BJ (cell line): ENCODE measurements at regions not wholly inside any gene's neighbourhood (a gene's known extent, or its start where the extent isn't known, plus 50 kb on each side); places are given as distances from the start of the nearest gene placed in this dataset.

Experiments
- CTCF ChIA-PET: fragments of 350-600 bp; formaldehyde crosslinking; extraction: SDS; loops from one replicate; lab custom pipeline; 2021; ENCODE audit warnings: antibody characterized with exemption, inconsistent platforms; lab: Yijun Ruan, JAX
- POLR2A ChIA-PET: fragments of 300-600 bp; sonication (Branson Sonifier 250); formaldehyde crosslinking; extraction: SDS; loops from one replicate; lab custom pipeline; 2021; ENCODE audit warnings: antibody characterized with exemption; lab: Charles Lee
- DNase-seq: peaks from one replicate; pipeline ENCODE4 v3.0.0-alpha.2; 2011; ENCODE audit warnings: low read depth
- H3K27me3 ChIP-seq: 2 replicates; pipeline ENCODE4 v1.6.0; 2011; ENCODE audit warnings: low read length; ENCODE audit not compliant: control insufficient read depth, insufficient read depth
- H3K36me3 ChIP-seq: 2 replicates; pipeline ENCODE4 v1.5.1; 2011; ENCODE audit warnings: low read length; ENCODE audit not compliant: control insufficient read depth, insufficient read depth
- H3K4me3 ChIP-seq: 2 replicates; pipeline ENCODE4 v1.5.1; 2011; ENCODE audit warnings: low read depth, mild to moderate bottlenecking, control low read depth, low read length
- CTCF ChIP-seq: IDR thresholded peaks from 2 replicates; pipeline ENCODE4 v1.5.1; 2011; ENCODE audit warnings: low read depth, mild to moderate bottlenecking, control low read depth, inconsistent platforms, low read length, moderate library complexity; ENCODE audit not compliant: insufficient read depth

- CTCF ChIA-PET = no interaction called here
- no peaks in the 10 kb centered on the region for H3K27me3 ChIP-seq
- no peak for TF ChIP-seq CTCF
- DNase-seq = no peak
- no peaks in the 10 kb centered on the region for H3K36me3 ChIP-seq
- no peak overlapping the region for H3K4me3 ChIP-seq
- POLR2A ChIA-PET = no interaction called here
These were observed 99.1 kb downstream of the MAF start for GRCh38 chr16:79501446-79501845.

- no peak overlapping the region for H3K4me3 ChIP-seq
- no peak for DNase-seq
- no peaks in the 10 kb centered on the region for H3K27me3 ChIP-seq
- H3K36me3 ChIP-seq = no peaks in the 10 kb centered on the region
- ChIA-PET POLR2A (no interaction called here), CTCF (no interaction called here)
- no peak for TF ChIP-seq CTCF
These were observed 99.7 kb downstream of the MAF start for GRCh38 chr16:79500866-79501265.

GRCh38 chr16:79500286-79500685, 100.3 kb downstream of the MAF start:
- Histone ChIP-seq H3K27me3 (no peaks in the 10 kb centered on the region), H3K4me3 (no peak overlapping the region), H3K36me3 (no peaks in the 10 kb centered on the region)
- ChIA-PET POLR2A (no interaction called here), CTCF (no interaction called here)
- TF ChIP-seq CTCF = no peak
- DNase-seq = no peak

- Histone ChIP-seq H3K4me3 (no peak overlapping the region), H3K27me3 (no peaks in the 10 kb centered on the region), H3K36me3 (no peaks in the 10 kb centered on the region)
- no peak for TF ChIP-seq CTCF
- CTCF ChIA-PET = no interaction called here
- POLR2A ChIA-PET = no interaction called here
- no peak for DNase-seq
These were observed 101.6 kb downstream of the MAF start for GRCh38 chr16:79498928-79499327.

- Histone ChIP-seq H3K36me3 (no peaks in the 10 kb centered on the region), H3K27me3 (no peaks in the 10 kb centered on the region), H3K4me3 (no peak overlapping the region)
- DNase-seq = no peak
- CTCF ChIA-PET = no interaction called here
- TF ChIP-seq CTCF = no peak
- POLR2A ChIA-PET = no interaction called here
These were observed 102.8 kb downstream of the MAF start for GRCh38 chr16:79497606-79498350.
